HCT116 (cell line): ENCODE measurements at regions not wholly inside any gene's neighbourhood (a gene's known extent, or its start where the extent isn't known, plus 50 kb on each side); places are given as distances from the start of the nearest gene placed in this dataset.

ENCODE experiments used
- ATAC-seq: fragments of 200-7000 bp; cut with Tn5 transposase; 2 replicates; pipeline ENCODE4 v1.9.1; 2020; ENCODE audit warnings: mild to moderate bottlenecking, moderate library complexity
- BruUV-seq: library from RNA; stranded (reverse); fragments of 400-500 nt; replicated peaks from 2 replicates; lab custom pipeline; 2021; lab: Mats Ljungman, UMichigan
- CTCF ChIA-PET: fragments of 300-600 bp; sonication (Branson Sonifier 250); formaldehyde crosslinking; loops from one replicate; lab custom pipeline; 2021; ENCODE audit warnings: antibody characterized with exemption; lab: Charles Lee
- POLR2A ChIA-PET: fragments of 300-600, 350-600 bp; sonication (Branson Sonifier 250); formaldehyde crosslinking; loops from one replicate; lab custom pipeline; 2021; ENCODE audit warnings: antibody characterized with exemption; lab: Charles Lee
- RAD21 ChIA-PET, 2 experiments: fragments of 300-600 bp; sonication (Branson Sonifier 250); formaldehyde crosslinking; loops; one replicate each; lab custom pipeline; 2023; ENCODE audit warnings: low total read pairs in 2 of 2; ENCODE audit not compliant: uncharacterized antibody in 2 of 2, unreplicated experiment in 2 of 2, low non-redundant PET in 1 of 2; lab: Charles Lee
- DNase-seq: peaks from one replicate; pipeline ENCODE4 v3.0.0-alpha.2; 2010; ENCODE audit warnings: low read depth, low spot score
- H2AFZ ChIP-seq: fragments of 200-600 bp; shearing (Covaris generic), sonication (generic); 2 replicates; pipeline ENCODE4 v1.6.1; 2017; ENCODE audit warnings: low read depth, mixed run types, mixed read lengths, antibody characterized with exemption, low read length; ENCODE audit not compliant: poor library complexity, severe bottlenecking
- H3K27ac ChIP-seq: 2 replicates; pipeline ENCODE4 v1.5.1; 2012; ENCODE audit warnings: low read depth, low read length
- H3K27me3 ChIP-seq: fragments of 200-600 bp; sonication (generic); 2 replicates; pipeline ENCODE4 v1.6.1; 2016; ENCODE audit warnings: mixed run types, low read length, mixed read lengths; ENCODE audit not compliant: insufficient read depth
- H3K36me3 ChIP-seq, 2 experiments: fragments of 200-500 bp in 1 of 2; fragments of 200-600 bp in 1 of 2; sonication (Bioruptor generic) in 1 of 2; sonication (generic) in 1 of 2; 2 replicates each; pipeline versions ENCODE4 v1.5.1 to v1.6.1; 2014 to 2016; ENCODE audit warnings: low read length in 2 of 2, inconsistent platforms in 1 of 2, mixed read lengths in 1 of 2, mixed run types in 1 of 2; ENCODE audit not compliant: insufficient read depth in 2 of 2, control insufficient read depth in 1 of 2
- H3K4me1 ChIP-seq, 2 experiments: fragments of 200-600 bp in 1 of 2; sonication (generic) in 1 of 2; 2 replicates each; pipeline versions ENCODE4 v1.5.1 to v1.6.1; 2012 to 2017; ENCODE audit warnings: low read length in 2 of 2, inconsistent platforms in 1 of 2, mild to moderate bottlenecking in 1 of 2, mixed read lengths in 1 of 2, mixed run types in 1 of 2, moderate library complexity in 1 of 2; ENCODE audit not compliant: insufficient read depth in 2 of 2, control insufficient read depth in 1 of 2
- H3K4me2 ChIP-seq: fragments of 200-600 bp; sonication (generic); 2 replicates; pipeline ENCODE4 v1.6.1; 2017; ENCODE audit warnings: mixed run types, low read length, mixed read lengths
- H3K4me3 ChIP-seq, 2 experiments: fragments of 200-600 bp in 1 of 2; sonication (generic) in 1 of 2; replicated peaks in 1 of 2; 2 replicates each; pipeline ENCODE4 v1.5.1; 2011 to 2016; ENCODE audit warnings: low read length in 2 of 2, control low read depth in 1 of 2, low read depth in 1 of 2, mild to moderate bottlenecking in 1 of 2, mixed read lengths in 1 of 2, mixed run types in 1 of 2
- H3K79me2 ChIP-seq: fragments of 200-600 bp; sonication (generic); 2 replicates; pipeline ENCODE4 v1.6.1; 2017; ENCODE audit warnings: mild to moderate bottlenecking, mixed run types, low read length, moderate library complexity, mixed read lengths; ENCODE audit not compliant: insufficient read depth
- H3K9ac ChIP-seq: fragments of 200-600 bp; sonication (generic); 2 replicates; pipeline ENCODE4 v1.6.1; 2016; ENCODE audit warnings: low read length, mixed read lengths
- H3K9me2 ChIP-seq: fragments of 200-600 bp; sonication (generic), shearing (Covaris generic); 2 replicates; pipeline ENCODE4 v1.6.1; 2017; ENCODE audit warnings: mixed run types, mild to moderate bottlenecking, moderate library complexity; ENCODE audit not compliant: insufficient read depth
- H3K9me3 ChIP-seq, 2 experiments: fragments of 200-500 bp in 1 of 2; fragments of 200-600 bp in 1 of 2; sonication (Bioruptor generic) in 1 of 2; sonication (generic) in 1 of 2; 2 replicates each; pipeline ENCODE4 v1.6.1; 2014 to 2017; ENCODE audit warnings: low read length in 2 of 2, mixed read lengths in 2 of 2, inconsistent platforms in 1 of 2, low read depth in 1 of 2, mild to moderate bottlenecking in 1 of 2, mixed run types in 1 of 2, moderate library complexity in 1 of 2; ENCODE audit not compliant: control insufficient read depth in 1 of 2, insufficient read depth in 1 of 2
- H4K20me1 ChIP-seq: fragments of 200-600 bp; sonication (generic), shearing (Covaris generic); 2 replicates; pipeline ENCODE4 v1.6.1; 2017; ENCODE audit warnings: mixed run types, mild to moderate bottlenecking, moderate library complexity; ENCODE audit not compliant: insufficient read depth
- CBX3 ChIP-seq: IDR thresholded peaks from 2 replicates; pipeline ENCODE4 v1.6.1; 2012; ENCODE audit warnings: low read depth
- CEBPB ChIP-seq: IDR thresholded peaks from 2 replicates; pipeline ENCODE4 v1.6.1; 2012; ENCODE audit warnings: low read depth
- EGR1 ChIP-seq: IDR thresholded peaks from 2 replicates; pipeline ENCODE4 v1.6.1; 2012; ENCODE audit warnings: low read depth
- ELF1 ChIP-seq: IDR thresholded peaks from 2 replicates; pipeline ENCODE4 v1.6.1; 2012; ENCODE audit warnings: low read depth, borderline replicate concordance
- EZH2phosphoT487 ChIP-seq: fragments of 200-600 bp; IDR thresholded peaks from 2 replicates; pipeline ENCODE4 v1.6.1; 2018; ENCODE audit warnings: antibody characterized with exemption, borderline replicate concordance
- FOSL1 ChIP-seq: IDR thresholded peaks from 2 replicates; pipeline ENCODE4 v1.6.1; 2012; ENCODE audit warnings: low read depth
- POLR2A ChIP-seq: IDR thresholded peaks from 2 replicates; pipeline ENCODE4 v1.7.0; 2011; ENCODE audit warnings: borderline replicate concordance; ENCODE audit not compliant: insufficient read depth, insufficient read length; ENCODE audit errors: extremely low read depth
- POLR2AphosphoS5 ChIP-seq: IDR thresholded peaks from 2 replicates; pipeline ENCODE4 v1.6.1; 2011; ENCODE audit warnings: mild to moderate bottlenecking, low read depth, low read length, moderate library complexity
- RAD21 ChIP-seq: IDR thresholded peaks from 2 replicates; pipeline ENCODE4 v1.6.1; 2012; ENCODE audit warnings: low read depth, mild to moderate bottlenecking
- SIN3A ChIP-seq: IDR thresholded peaks from 2 replicates; pipeline ENCODE4 v1.6.1; 2012; ENCODE audit warnings: low read depth
- SP1 ChIP-seq: IDR thresholded peaks from 2 replicates; pipeline ENCODE4 v1.6.1; 2012; ENCODE audit warnings: low read depth
- YY1 ChIP-seq: IDR thresholded peaks from 2 replicates; pipeline ENCODE4 v1.6.1; 2011; ENCODE audit warnings: low read length, low read depth, moderate library complexity, mild to moderate bottlenecking; ENCODE audit not compliant: insufficient replicate concordance; ENCODE audit errors: extremely low read depth
- ZFX ChIP-seq: fragments of 450-650 bp; IDR thresholded peaks from 2 replicates; pipeline ENCODE4 v1.6.1; 2017
- ZNF274 ChIP-seq: fragments of 200-500 bp; sonication (Bioruptor generic); IDR thresholded peaks from 2 replicates; pipeline ENCODE4 v1.6.1; 2014; ENCODE audit warnings: mild to moderate bottlenecking, low read depth, low read length, inconsistent platforms
- intact Hi-C: fragments of 100-400 bp; cut with micrococcal nuclease; formaldehyde crosslinking; loops from 2 replicates; pipeline ENCODE4 v1.10.0; 2022
- TF ChIP-seq, protein P1 (sequence below): IDR thresholded peaks from 2 replicates; pipeline ENCODE4 v1.6.1; 2012
- TF ChIP-seq, protein P2 (sequence below), 3 experiments: fragments of 200-600 bp in 1 of 3; sonication (generic) in 1 of 3; IDR thresholded peaks in 2 of 3; conservative IDR thresholded peaks in 1 of 3; 2 replicates each; pipeline ENCODE4 v1.5.1; 2012 to 2017; ENCODE audit warnings: low read depth in 2 of 3, low read length in 2 of 3, antibody characterized with exemption in 1 of 3, borderline replicate concordance in 1 of 3, control low read depth in 1 of 3, mild to moderate bottlenecking in 1 of 3, mixed read lengths in 1 of 3, mixed run types in 1 of 3, moderate library complexity in 1 of 3; ENCODE audit not compliant: insufficient read depth in 1 of 3
- TF ChIP-seq, protein P3 (sequence below): IDR thresholded peaks from 2 replicates; pipeline ENCODE4 v1.6.1; 2011; ENCODE audit warnings: mild to moderate bottlenecking, low read length, moderate library complexity; ENCODE audit not compliant: insufficient replicate concordance; ENCODE audit errors: extremely low read depth
- TF ChIP-seq, protein P4 (sequence below): IDR thresholded peaks from 2 replicates; pipeline ENCODE4 v1.6.1; 2012

DNA sequence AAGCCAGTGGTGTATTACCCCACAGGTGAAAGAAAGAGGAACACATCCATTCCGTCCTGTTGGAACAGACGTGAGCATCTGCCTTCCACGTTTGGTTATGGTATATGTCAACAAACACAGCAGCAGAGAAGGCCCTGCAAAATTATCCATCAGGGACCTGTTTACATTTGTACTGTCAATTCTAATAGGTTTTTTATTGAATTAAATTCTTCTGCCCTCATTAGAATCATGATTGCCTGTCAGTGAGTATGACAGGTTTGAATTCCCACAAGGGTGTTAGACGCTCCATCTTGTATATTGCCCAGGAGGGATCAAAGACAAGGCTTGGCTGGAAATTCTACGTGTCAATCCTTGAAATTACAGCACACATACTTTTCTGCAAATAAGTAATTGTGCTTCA is 339.9 kb upstream of the NOCT start (continued):
- TF ChIP-seq, protein P1, sequence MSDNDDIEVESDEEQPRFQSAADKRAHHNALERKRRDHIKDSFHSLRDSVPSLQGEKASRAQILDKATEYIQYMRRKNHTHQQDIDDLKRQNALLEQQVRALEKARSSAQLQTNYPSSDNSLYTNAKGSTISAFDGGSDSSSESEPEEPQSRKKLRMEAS = no peak
- no peak for TF ChIP-seq SP1

DNA sequence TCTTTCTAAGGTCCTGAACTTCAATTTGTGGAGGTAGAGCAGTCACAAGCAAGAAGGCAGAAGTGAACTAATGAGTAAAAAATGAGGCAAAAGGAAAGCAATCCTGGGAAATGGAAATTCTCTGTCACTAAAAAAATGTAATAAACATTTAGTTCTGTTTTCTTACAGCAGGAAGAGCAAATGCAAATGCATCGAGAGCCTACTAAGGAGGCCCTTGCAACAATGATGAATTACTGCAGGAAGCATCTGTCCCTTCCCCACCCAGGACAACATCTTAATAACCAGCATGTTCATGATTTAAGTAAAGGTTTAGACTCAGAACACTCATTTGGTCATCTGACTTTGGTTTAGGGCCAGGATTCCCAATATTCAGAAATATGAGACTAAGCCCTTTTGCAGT is 341.4 kb upstream of the NOCT start:
- Histone ChIP-seq H3K36me3 (no peaks in the 10 kb centered on the region), H3K4me1 (no peaks in the 10 kb centered on the region), H4K20me1 (no peaks in the 10 kb centered on the region), H3K27ac (no peak overlapping the region), H2AFZ (no peak overlapping the region), H3K9me2 (no peaks in the 10 kb centered on the region), H3K27me3 (no peaks in the 10 kb centered on the region), H3K79me2 (no peaks in the 10 kb centered on the region), H3K4me3 (no peak overlapping the region), H3K9ac (no peak overlapping the region), H3K4me2 (no peak overlapping the region), H3K9me3 (no peaks in the 10 kb centered on the region)
- TF ChIP-seq POLR2AphosphoS5 (no peak), YY1 (no peak), FOSL1 (no peak), ZFX (no peak), EGR1 (no peak), POLR2A (no peak), CBX3 (no peak), EZH2phosphoT487 (no peak), SP1 (no peak), RAD21 (no peak), ELF1 (no peak), ZNF274 (no peak), SIN3A (no peak), CEBPB (no peak)
- TF ChIP-seq, protein P1 = no peak
- TF ChIP-seq, protein P2, sequence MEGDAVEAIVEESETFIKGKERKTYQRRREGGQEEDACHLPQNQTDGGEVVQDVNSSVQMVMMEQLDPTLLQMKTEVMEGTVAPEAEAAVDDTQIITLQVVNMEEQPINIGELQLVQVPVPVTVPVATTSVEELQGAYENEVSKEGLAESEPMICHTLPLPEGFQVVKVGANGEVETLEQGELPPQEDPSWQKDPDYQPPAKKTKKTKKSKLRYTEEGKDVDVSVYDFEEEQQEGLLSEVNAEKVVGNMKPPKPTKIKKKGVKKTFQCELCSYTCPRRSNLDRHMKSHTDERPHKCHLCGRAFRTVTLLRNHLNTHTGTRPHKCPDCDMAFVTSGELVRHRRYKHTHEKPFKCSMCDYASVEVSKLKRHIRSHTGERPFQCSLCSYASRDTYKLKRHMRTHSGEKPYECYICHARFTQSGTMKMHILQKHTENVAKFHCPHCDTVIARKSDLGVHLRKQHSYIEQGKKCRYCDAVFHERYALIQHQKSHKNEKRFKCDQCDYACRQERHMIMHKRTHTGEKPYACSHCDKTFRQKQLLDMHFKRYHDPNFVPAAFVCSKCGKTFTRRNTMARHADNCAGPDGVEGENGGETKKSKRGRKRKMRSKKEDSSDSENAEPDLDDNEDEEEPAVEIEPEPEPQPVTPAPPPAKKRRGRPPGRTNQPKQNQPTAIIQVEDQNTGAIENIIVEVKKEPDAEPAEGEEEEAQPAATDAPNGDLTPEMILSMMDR (IDR thresholded peaks at IDR 0.05 in 2 of 3, conservative IDR thresholded peaks at IDR 0.05 in 1 of 3; ENCODE audit: borderline replicate concordance in 1 of 3, insufficient read depth in 1 of 3, low read depth in 2 of 3, low read length in 2 of 3) = no peak
- TF ChIP-seq, protein P3, sequence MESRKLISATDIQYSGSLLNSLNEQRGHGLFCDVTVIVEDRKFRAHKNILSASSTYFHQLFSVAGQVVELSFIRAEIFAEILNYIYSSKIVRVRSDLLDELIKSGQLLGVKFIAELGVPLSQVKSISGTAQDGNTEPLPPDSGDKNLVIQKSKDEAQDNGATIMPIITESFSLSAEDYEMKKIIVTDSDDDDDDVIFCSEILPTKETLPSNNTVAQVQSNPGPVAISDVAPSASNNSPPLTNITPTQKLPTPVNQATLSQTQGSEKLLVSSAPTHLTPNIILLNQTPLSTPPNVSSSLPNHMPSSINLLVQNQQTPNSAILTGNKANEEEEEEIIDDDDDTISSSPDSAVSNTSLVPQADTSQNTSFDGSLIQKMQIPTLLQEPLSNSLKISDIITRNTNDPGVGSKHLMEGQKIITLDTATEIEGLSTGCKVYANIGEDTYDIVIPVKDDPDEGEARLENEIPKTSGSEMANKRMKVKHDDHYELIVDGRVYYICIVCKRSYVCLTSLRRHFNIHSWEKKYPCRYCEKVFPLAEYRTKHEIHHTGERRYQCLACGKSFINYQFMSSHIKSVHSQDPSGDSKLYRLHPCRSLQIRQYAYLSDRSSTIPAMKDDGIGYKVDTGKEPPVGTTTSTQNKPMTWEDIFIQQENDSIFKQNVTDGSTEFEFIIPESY = no peak
- TF ChIP-seq, protein P4, sequence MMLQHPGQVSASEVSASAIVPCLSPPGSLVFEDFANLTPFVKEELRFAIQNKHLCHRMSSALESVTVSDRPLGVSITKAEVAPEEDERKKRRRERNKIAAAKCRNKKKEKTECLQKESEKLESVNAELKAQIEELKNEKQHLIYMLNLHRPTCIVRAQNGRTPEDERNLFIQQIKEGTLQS = no peak
- intact Hi-C loops = no loop called here
- ChIA-PET POLR2A (no interaction called here), CTCF (no interaction called here), RAD21 (no interaction called here)
- DNase-seq (no peak), ATAC-seq (no peak)
- no TSS peak for BruUV-seq
